ENCODE measurements at regions not wholly inside any gene's neighbourhood (a gene's known extent, or its start where the extent isn't known, plus 50 kb on each side); places are given as distances from the start of the nearest gene placed in this dataset.

- H3K4me1 ChIP-seq (ENCODE audit: control insufficient read depth in 5 of 5, insufficient read depth in 5 of 5, low read length in 5 of 5) = no peaks in the 10 kb centered on the region
- ATAC-seq (ENCODE audit: insufficient read depth, low FRiP score) = no peak
- H3K9ac ChIP-seq (ENCODE audit: insufficient read depth in 1 of 2, low read length in 2 of 2) = no peak overlapping the region
- WGBS, 2 donors = 86 to 88% methylated on average over 1 of the region's 1 CpG
- no peaks in the 10 kb centered on the region for H3K27me3 ChIP-seq (ENCODE audit: control insufficient read depth in 3 of 3, insufficient read depth in 3 of 3, low read length in 2 of 3)
- no peak for DNase-seq
- no peak for TF ChIP-seq CTCF (IDR thresholded peaks at IDR 0.05; ENCODE audit: control extremely low read depth, extremely low read depth)
- H3K27ac ChIP-seq (ENCODE audit: low read depth in 1 of 2, low read length in 1 of 2) = no peak overlapping the region
- no peaks in the 10 kb centered on the region for H3K36me3 ChIP-seq (ENCODE audit: control insufficient read depth in 4 of 4, insufficient read depth in 4 of 4, low read length in 4 of 4)
- no peak overlapping the region for H3K4me3 ChIP-seq
- no peaks in the 10 kb centered on the region for H3K9me3 ChIP-seq (ENCODE audit: control insufficient read depth in 4 of 4, insufficient read depth in 3 of 4, low read length in 3 of 4)
These were observed 611.1 kb downstream of the BRINP3 start for GRCh38 chr1:189866606-189867005.

- ATAC-seq (ENCODE audit: insufficient read depth, low FRiP score) = no peak
These were observed 609.6 kb downstream of the BRINP3 start for GRCh38 chr1:189868021-189868420.

GRCh38 chr1:189874715-189875435 lies 602.8 kb downstream of the BRINP3 start:
- no peak for DNase-seq
- no peak for ATAC-seq (ENCODE audit: insufficient read depth, low FRiP score)
- Histone ChIP-seq H3K4me1 (ENCODE audit: control insufficient read depth in 5 of 5, insufficient read depth in 5 of 5, low read length in 5 of 5) (no peaks in the 10 kb centered on the region), H3K36me3 (ENCODE audit: control insufficient read depth in 4 of 4, insufficient read depth in 4 of 4, low read length in 4 of 4) (no peaks in the 10 kb centered on the region), H3K9me3 (ENCODE audit: control insufficient read depth in 4 of 4, insufficient read depth in 3 of 4, low read length in 3 of 4) (peaks cover 0 to 3% (median 0%) of the 10 kb centered on the region in 4 donors), H3K9ac (ENCODE audit: insufficient read depth in 1 of 2, low read length in 2 of 2) (no peak overlapping the region), H3K4me3 (no peak overlapping the region), H3K27me3 (ENCODE audit: control insufficient read depth in 3 of 3, insufficient read depth in 3 of 3, low read length in 2 of 3) (no peaks in the 10 kb centered on the region), H3K27ac (ENCODE audit: low read depth in 1 of 2, low read length in 1 of 2) (no peak overlapping the region)
- no peak for TF ChIP-seq CTCF (IDR thresholded peaks at IDR 0.05; ENCODE audit: control extremely low read depth, extremely low read depth)

More at GRCh38 chr1:189868021-189868420, 609.6 kb downstream of the BRINP3 start:
- WGBS, 2 donors = 73 to 86% methylated on average over 4 of the region's 4 CpGs
- Histone ChIP-seq H3K9me3 (ENCODE audit: control insufficient read depth in 4 of 4, insufficient read depth in 3 of 4, low read length in 3 of 4) (no peaks in the 10 kb centered on the region), H3K4me1 (ENCODE audit: control insufficient read depth in 5 of 5, insufficient read depth in 5 of 5, low read length in 5 of 5) (no peaks in the 10 kb centered on the region), H3K27ac (ENCODE audit: low read depth in 1 of 2, low read length in 1 of 2) (no peak overlapping the region), H3K9ac (ENCODE audit: insufficient read depth in 1 of 2, low read length in 2 of 2) (no peak overlapping the region), H3K36me3 (ENCODE audit: control insufficient read depth in 4 of 4, insufficient read depth in 4 of 4, low read length in 4 of 4) (no peaks in the 10 kb centered on the region), H3K27me3 (ENCODE audit: control insufficient read depth in 3 of 3, insufficient read depth in 3 of 3, low read length in 2 of 3) (no peaks in the 10 kb centered on the region), H3K4me3 (no peak overlapping the region)
- no peak for TF ChIP-seq CTCF (IDR thresholded peaks at IDR 0.05; ENCODE audit: control extremely low read depth, extremely low read depth)
- DNase-seq = no peak

- no peaks in the 10 kb centered on the region for H3K36me3 ChIP-seq (ENCODE audit: control insufficient read depth in 4 of 4, insufficient read depth in 4 of 4, low read length in 4 of 4)
- ATAC-seq (ENCODE audit: insufficient read depth, low FRiP score) (no peak), DNase-seq (no peak)
- H3K4me3 ChIP-seq = no peak overlapping the region
- no peak overlapping the region for H3K9ac ChIP-seq (ENCODE audit: insufficient read depth in 1 of 2, low read length in 2 of 2)
- TF ChIP-seq CTCF (IDR thresholded peaks at IDR 0.05; ENCODE audit: control extremely low read depth, extremely low read depth) = no peak
- no peaks in the 10 kb centered on the region for H3K4me1 ChIP-seq (ENCODE audit: control insufficient read depth in 5 of 5, insufficient read depth in 5 of 5, low read length in 5 of 5)
- no peaks in the 10 kb centered on the region for H3K9me3 ChIP-seq (ENCODE audit: control insufficient read depth in 4 of 4, insufficient read depth in 3 of 4, low read length in 3 of 4)
- H3K27me3 ChIP-seq (ENCODE audit: control insufficient read depth in 3 of 3, insufficient read depth in 3 of 3, low read length in 2 of 3) = no peaks in the 10 kb centered on the region
- H3K27ac ChIP-seq (ENCODE audit: low read depth in 1 of 2, low read length in 1 of 2) = no peak overlapping the region
- WGBS, 2 donors = 71 to 75% methylated on average over 3 of the region's 3 CpGs
These were observed 597.5 kb downstream of the BRINP3 start for GRCh38 chr1:189880135-189880534.
